ENCODE measurements at regions not wholly inside any gene's neighbourhood (a gene's known extent, or its start where the extent isn't known, plus 50 kb on each side); places are given as distances from the start of the nearest gene placed in this dataset.
"Not testable (repeated sequence)": the region's sequence is repeated elsewhere in the genome, so short reads cannot be mapped to it uniquely, and the experiment has no call there.

GRCh38 chr1:47688461-47689296 lies 250.8 kb downstream of the FOXD2 start:
- no peak for DNase-seq

- DNase-seq, result no peak
Observed at GRCh38 chr1:47689894-47690293, 252.1 kb downstream of the FOXD2 start.

DNA sequence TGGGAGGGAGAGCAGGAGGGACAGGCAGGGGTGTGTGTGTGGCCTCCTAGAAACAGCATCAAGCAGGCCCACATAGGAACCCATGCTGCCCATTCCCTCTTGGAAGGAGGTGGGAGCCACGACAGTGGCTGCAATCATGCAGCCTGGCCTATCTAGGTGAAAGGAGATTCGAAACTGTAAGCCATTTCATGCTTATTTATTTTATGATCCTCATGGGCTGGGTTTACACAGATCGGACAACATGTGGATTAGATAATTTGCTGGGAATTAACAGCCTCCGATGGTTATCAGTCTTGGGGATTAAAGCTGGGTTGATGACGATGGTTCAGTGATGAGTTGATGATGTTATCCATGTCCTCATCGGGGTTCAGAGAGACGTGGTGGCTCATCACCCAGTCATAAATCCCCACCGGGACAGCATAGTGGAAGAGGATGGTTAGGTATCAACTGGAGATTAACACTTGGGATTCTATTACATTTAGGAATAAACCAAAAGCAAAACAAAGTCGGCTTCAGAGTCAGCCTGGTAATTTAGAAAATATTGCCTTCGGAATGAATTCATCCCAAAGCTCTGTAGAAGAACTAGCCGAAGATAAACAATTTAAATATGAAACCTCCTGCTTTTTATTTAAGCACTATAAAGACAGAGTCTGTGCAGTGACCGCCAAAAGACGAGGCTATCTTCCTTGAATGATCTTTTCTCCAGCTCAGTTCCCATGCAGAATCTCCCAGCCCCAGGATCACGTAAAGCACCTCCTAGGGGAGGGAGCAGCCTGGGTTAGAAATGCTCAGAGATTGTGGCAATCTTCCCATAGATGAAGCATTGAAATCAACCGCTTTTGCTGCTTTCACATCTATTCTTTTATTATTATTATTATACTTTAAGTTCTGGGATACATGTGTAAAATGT lies 252.8 kb downstream of the FOXD2 start:
- DNase-seq, result no peak

DNA sequence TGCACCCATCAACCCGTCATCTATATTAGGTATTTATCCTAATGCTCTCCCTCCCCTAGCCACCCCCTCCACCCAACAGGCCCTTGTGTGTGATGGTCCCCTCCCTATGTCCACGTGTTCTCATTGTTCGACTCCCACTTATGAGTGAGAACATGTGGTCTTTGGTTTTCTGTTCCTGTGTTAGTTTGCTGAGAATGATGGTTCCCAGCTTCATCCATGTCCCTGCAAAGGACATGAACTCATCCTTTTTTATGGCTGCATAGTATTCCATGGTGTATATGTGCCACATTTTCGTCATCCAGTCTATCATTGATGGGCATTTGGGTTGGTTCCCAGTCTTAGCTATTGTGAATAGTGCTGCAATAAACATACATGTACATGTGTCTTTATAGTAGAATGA lies 253.4 kb downstream of the FOXD2 start:
- not testable (repeated sequence) for DNase-seq

- no peak for DNase-seq
Observed at GRCh38 chr1:47692196-47692595, 254.4 kb downstream of the FOXD2 start.

GRCh38 chr1:47693115-47693514 lies 255.3 kb downstream of the FOXD2 start:
- DNase-seq, result no peak

- no peak for DNase-seq
Observed at GRCh38 chr1:47694011-47694890, 256.4 kb downstream of the FOXD2 start.

DNA sequence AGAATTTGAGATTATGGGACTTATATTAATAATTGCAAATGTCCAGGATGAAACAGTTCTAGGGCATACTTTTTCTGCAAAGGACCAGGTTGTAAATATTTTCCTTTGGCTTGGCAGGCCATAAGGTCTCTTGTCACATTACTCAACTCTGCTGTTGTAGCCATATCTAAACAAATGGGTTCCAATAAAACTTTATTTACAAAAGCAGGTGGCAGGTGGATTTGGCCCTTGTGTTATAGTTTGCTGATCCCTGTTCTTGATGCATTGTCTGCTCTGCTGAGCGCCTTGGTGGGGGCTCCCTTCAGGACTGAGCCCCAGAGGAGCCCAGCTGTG lies 258.5 kb downstream of the FOXD2 start:
- no peak for DNase-seq

DNA sequence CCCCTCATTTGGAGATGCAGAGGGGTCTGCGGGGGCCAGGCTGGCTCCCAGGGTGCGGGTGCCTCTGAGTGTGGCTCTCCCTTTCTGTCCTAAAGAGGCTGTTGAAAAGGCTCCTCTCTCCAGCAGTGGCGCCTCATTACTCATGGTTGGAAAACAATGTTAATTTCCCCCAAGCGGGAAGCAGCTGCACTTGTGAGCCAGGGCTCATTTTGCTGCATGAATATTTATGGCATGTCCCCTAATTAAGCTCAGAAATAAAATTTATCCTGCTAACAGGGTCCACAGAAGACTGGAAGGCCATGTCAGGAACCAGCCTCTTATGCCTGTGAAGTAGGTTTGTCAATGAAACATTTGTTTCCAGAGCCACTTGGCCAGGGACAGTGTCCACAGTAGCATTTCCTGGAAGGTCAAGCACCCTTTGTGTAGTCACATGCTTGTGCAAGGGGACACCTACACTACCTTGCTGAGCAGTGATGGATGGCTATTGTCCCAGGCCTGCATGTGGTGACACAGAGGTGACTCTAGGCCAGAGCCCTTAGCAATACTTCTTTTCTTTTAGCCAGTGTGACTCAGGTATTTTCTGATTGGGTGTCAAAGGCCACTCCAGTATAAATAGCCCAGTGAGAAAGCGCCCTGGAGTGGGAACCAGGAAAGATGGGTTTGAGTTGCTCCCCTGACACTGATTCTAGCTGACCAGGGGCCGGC lies 259.0 kb downstream of the FOXD2 start:
- DNase-seq, result no peak

- no peak for DNase-seq
Observed at GRCh38 chr1:47697616-47698335, 259.9 kb downstream of the FOXD2 start.

DNA sequence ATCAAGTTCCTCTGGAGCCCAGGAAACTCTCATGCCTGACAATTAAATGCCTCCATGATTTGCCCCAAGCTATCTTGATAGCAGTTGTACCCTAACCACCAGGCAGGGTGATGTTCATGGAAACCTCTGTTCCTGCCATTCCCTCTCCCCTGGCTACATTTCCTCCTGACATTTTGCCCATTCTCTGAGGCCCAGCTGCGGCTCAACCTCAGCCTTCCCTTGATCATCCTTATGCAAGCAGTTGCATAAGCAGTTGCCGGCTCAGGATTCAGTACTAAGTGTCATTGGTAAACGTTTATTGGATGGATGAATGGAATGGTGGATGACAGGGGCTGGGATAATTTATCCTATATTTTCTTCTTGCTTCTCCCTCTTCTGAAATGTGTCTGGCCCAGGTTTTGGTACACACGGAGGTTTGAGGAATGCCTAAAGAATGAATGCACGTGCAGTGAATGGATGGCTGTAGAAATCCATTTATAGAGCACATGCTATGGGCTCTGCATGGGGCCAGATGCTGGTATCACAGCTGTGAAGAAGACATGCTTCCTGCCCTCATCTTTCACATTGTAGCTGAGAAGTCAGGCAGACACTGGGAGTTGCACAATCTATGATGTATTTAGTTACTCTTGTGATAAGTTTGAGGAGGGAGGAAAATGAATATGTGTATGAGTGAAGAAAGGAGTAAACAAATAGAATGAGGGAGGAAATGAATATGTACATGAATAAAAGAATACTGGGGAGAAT lies 261.8 kb downstream of the FOXD2 start:
- DNase-seq, result no peak

- DNase-seq, result no peak
Observed at GRCh38 chr1:47701283-47701682, 263.4 kb downstream of the FOXD2 start.

- DNase-seq, result no peak
Observed at GRCh38 chr1:47701741-47702515, 264.1 kb downstream of the FOXD2 start.

DNA sequence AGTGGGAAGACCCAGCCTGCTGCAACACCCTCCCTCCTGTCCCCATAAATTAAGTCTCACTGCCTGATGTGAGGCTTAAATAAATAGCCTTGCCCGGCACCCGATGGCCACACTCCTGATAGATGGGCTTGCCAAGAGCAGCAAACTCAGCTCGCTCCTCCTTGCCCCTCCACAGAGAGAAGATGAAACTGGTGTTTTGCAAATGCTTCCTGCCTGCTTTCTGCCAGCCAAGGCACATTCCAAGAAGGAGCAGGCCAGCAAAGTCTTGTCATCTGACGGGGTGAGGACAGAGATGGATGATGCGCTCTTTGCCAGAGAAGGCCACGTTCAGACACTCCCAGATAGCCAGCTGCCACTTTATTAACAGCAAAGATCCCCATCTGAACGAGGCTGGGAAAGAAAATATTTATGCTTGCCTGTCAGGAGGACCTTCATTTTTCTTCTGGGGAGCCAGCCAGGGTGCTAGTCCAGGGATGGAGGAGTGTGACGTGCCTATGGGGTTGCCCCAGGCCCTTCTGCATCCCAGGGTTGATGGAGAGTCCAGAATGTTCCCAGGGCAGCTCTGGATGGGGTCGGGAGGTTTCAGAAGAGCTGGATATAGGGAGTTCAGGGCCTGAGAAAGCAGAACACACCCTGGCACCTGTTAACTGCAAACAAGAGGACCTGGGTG lies 265.4 kb downstream of the FOXD2 start:
- DNase-seq, result no peak

DNA sequence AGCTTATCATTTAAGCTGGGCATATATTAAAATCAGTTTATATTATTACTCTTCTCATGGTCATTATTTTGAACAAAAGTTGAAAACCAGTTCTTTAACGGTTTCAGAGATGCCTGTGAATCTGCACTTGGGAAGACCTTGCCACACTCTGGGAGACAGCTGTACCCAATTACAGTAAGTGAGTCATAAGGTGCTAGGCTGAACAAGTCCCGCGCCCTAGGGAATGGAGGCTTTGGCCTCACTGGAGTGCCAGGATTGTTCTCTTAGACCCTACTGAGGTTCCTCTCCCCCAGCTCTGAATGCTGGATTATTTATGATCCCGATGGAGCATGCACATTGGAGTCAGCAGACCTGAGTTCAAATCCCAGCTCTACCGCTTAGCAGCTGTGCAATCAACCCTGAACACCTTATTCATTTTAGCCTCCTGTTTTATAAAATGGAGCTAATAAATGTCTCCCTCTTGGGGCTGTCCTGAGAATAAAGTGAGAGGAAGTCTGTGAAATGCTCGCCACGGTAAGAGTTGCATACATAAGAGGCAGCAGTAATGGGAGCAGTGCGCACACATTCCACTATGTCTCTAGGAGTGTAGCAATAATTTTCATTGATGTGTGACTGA lies 266.2 kb downstream of the FOXD2 start:
- no peak for DNase-seq

- DNase-seq, result no peak
Observed at GRCh38 chr1:47705517-47706130, 267.8 kb downstream of the FOXD2 start.

- DNase-seq, result no peak
Observed at GRCh38 chr1:47707503-47707902, 269.7 kb downstream of the FOXD2 start.

- no peak for DNase-seq
Observed at GRCh38 chr1:47708019-47708535, 270.2 kb downstream of the FOXD2 start.
